A204.1 (cell line): ENCODE measurements at regions not wholly inside any gene's neighbourhood (a gene's known extent, or its start where the extent isn't known, plus 50 kb on each side); places are given as distances from the start of the nearest gene placed in this dataset.
"Not testable (repeated sequence)": the region's sequence is repeated elsewhere in the genome, so short reads cannot be mapped to it uniquely, and the experiment has no call there.

Experiments
- FAIRE-seq: peaks from 2 replicates; lab custom pipeline; 2012; peaks lifted over from hg19 to GRCh38; lab: Jason Lieb, UNC

GRCh38 chr4:137738375-137738990 lies 206.2 kb upstream of the PCDH18 start:
- no peak for FAIRE-seq

DNA sequence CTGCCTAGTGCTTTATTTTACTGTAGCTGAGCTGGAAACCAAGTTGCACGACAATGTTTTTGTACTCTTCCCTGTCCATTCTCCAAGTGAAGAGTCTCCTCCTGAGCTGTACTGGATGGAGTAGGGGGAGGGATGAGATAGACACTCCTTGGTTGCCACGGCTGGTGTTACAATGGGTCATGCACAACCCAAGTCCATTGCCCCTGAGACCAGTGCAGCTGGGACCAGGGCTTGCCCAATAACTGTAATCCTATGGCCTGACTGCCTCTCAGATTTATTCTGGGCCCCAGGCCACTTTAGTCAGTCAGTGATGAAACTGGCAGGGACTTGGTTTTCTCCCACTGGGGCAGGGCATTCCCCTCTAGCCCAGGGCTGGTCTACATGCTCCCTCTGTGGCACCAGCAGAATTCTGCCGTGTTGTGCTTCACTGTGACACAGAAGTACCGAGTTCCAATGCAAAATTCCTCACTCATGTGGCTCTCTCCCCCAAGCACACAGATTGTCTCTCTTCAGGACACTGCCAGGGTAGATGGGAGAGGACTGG lies 203.3 kb upstream of the PCDH18 start:
- FAIRE-seq: no peak

DNA sequence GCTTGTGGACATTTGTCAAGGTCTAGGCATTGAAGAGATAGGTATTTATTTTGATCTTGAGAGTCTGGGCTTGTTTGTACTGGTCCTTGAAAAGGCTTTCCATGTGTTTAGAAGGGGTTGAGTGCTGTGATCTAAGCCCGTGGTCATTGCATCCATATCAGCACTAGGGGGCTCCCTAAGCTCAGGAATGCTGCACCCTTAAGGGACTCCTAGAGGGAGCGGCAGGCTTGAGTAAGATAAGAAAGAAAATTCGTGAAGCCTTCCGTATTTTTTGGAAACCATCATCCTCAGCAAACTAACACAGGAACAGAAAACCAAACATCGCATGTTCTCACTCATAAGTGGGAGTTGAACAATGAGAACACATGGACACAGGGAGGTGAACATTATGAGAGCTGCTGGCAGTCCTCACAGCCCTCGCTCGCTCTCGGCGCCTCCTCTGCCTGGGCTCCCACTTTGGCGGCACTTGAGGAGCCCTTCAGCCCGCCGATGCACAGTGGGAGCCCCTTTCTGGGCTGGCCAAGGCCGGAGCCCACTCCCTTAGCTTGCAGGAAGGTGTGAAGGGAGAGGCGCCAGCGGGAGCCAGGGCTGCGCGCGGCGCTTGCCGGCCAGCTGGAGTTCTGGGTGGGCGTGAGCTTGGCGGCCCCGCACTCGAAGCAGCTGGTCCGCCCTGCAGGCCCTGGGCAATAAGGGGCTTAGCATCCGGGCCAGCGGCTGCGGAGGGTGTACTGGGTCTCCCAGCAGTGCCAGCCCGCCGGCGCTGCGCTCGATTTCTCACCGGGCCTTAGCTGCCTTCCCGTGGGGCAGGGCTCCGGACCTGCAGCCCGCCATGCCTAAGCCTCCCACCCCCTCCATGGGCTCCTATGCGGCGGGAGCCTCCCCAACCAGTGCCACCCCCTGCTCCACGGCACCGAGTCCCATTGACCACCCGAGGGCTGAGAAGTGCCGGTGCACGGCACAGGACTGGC lies 201.2 kb upstream of the PCDH18 start:
- FAIRE-seq: not testable (repeated sequence)

- no peak for FAIRE-seq
These were observed 190.6 kb upstream of the PCDH18 start for GRCh38 chr4:137722910-137723309.

DNA sequence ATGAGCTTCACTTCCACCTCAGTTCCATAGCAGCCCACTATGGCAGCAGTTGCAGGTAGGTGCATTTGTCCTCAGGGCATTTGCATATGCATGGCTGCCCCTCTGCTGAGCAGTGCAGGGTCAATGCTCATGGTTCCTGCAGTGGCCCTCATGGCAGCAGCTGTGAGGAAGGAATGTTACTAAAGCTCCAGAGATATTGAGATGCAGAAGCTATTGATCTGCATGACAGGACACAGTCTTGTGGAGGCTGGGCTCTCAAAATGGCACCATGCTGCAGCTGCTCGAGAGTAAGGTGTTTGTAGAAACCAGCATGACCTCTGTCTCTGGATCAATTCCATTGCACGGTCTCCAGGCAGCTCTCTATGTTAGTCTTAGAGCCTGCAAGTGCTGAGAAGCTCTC lies 179.2 kb upstream of the PCDH18 start:
- no peak for FAIRE-seq

- no peak for FAIRE-seq
These were observed 175.3 kb upstream of the PCDH18 start for GRCh38 chr4:137707626-137708025.

DNA sequence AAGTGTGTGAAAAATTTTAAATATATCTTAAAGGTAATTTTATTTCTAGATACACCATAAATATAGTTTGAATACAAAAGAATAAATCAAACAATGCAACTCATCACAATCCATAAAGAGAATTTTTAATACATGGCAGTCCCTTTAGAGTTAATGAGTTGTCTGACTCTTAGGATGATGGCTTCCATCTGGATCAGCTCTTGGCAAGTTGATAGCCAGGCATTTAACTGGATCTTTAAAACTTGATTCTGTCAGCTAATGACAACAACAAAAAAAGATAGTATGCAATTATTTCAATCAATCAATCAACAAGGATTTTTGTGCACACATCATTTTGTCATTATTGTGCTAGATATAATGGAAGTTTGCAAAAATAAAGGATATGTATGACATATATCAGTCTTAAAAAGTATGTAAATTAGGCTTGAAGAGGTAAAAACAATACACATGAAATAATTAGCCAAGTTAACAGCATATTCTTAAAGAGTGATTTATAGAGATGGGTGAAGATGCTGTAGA lies 174.9 kb upstream of the PCDH18 start:
- FAIRE-seq: no peak

GRCh38 chr4:137705171-137705783 lies 173.0 kb upstream of the PCDH18 start:
- no peak for FAIRE-seq

DNA sequence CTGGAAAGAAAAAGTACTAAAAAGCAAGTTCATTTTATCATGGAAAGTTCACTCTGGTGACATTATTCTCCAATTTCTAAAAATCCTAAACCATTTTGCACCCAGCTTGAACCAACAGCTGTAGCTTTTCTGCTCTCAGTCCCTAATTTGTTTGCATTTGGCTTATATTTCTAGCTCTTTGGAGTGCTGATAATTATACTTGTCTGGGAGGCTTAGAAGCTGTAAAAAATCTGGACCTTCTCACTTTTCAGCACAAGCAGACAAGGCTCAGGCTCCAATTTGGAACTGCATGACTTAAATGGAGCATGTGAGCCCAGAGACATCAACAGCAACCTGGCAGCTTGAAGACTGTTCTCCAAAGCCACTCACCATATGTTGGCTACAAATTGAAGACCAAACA lies 170.9 kb upstream of the PCDH18 start:
- FAIRE-seq: no peak

DNA sequence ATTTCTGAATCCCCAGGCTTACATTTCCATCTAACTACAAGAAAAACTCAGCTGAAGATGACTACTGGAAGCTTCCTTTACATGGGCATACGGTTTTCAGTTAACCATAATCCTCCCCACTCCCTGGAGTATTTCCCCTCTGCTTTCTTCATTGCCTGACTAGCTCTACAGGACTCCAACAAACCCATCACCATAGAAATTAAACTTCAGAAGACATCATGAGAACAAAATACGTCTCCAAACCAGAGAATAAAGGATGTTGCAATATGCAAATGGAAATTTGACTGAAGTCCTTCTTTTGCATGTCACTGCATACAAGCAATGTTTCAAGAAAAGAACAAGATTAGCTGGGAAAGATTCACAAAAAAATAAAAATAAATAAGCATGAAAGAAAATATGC lies 170.2 kb upstream of the PCDH18 start:
- no peak for FAIRE-seq

GRCh38 chr4:137701401-137701800 lies 169.1 kb upstream of the PCDH18 start:
- no peak for FAIRE-seq

- no peak for FAIRE-seq
These were observed 168.5 kb upstream of the PCDH18 start for GRCh38 chr4:137700751-137701150.

DNA sequence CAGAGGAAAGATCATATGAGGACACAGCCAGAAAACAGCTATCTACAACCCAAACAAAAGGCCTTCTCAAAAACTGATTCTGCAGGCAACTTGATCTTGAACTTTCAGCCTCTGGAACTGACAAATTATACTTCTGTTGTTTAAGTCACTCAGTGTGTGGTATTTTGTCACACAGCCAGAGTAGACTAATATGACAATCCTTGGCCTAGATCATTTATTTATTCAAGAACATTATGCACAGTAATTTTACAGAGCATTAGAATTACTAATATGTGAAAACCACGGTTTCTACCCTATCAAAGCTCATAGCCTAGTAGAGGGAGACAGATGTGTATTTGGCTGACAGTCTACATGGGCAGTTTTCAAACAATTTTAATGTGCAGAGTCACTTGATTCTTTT lies 167.8 kb upstream of the PCDH18 start:
- FAIRE-seq: no peak

DNA sequence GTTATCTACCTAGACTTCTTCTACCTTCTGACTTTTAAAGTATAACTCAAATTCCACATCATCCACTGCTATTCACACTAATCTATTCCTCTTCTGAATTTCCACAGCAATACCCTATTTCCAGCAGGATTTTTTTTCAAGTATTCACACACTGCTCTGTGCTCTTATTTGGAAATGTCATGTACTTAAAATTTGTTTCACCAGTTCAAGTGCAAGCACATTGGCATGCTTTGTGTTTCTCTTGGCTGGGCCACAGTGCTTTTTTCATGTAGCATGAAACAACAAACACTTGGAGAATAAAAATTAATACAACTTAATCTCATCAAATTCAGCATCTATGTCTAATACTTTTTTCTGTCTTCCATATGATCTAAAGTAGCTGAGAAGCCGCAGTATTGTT lies 161.8 kb upstream of the PCDH18 start:
- FAIRE-seq: no peak

DNA sequence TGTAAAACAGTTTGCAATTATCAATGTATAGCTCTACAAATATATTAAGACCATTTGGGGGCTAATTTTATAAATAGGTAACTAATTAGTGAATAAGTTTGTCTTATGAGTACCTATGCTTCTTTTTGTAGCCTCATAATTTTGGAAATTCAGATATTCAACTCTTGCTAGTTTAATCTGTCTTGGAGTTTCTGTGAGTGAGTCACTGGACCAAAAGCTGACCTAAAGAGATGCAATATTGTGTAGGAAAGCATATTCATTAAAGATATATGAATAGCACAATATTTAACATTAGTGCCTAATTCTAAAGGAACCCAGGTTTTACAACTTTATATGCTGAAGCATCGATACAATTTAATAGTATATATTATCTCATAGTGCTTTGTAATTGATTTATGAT lies 161.3 kb upstream of the PCDH18 start:
- no peak for FAIRE-seq

DNA sequence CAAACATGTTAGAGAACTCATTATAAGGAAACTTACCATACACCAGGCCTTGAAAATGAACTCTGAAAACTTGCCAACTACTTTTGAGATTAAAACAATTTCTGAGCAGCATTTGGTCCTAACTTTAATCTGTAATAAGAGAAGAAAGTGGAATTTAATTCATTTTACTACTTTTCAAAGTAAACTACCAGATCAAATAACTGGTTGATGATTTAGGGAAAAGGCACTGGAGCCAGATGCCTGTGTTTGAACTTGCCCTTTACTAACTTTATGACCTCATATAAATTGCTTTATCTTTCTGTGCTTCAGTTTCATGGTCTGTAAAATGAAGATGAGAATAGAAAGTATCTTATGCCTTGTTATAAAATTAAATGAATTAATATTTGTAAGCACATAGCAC lies 159.9 kb upstream of the PCDH18 start:
- FAIRE-seq: no peak

DNA sequence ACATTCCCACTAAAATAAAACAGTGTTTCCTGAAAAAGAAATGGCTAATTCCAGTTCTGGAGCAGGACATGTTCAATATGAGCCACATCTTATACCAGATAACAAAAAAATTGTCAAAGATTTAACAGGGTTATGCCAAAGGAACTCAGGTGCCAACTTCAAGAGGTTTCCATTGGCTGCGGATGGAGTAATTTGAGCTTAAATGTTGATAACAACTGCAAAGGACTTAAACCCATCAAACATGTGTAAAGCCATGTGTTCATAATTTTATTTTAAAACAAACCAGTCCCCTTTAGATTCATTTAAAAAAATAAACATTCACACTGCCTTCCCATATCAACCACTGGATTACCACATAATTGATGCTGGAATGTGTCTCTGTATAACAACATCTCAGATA lies 156.4 kb upstream of the PCDH18 start:
- FAIRE-seq: no peak

GRCh38 chr4:137685357-137685756 lies 153.1 kb upstream of the PCDH18 start:
- FAIRE-seq: no peak

GRCh38 chr4:137681081-137681480 lies 148.8 kb upstream of the PCDH18 start:
- FAIRE-seq: no peak

GRCh38 chr4:137678796-137679195 lies 146.5 kb upstream of the PCDH18 start:
- no peak for FAIRE-seq

GRCh38 chr4:137677863-137678262 lies 145.6 kb upstream of the PCDH18 start:
- FAIRE-seq: no peak

- no peak for FAIRE-seq
These were observed 144.2 kb upstream of the PCDH18 start for GRCh38 chr4:137676357-137676998.
